HCT116 (cell line): ENCODE measurements at regions not wholly inside any gene's neighbourhood (a gene's known extent, or its start where the extent isn't known, plus 50 kb on each side); places are given as distances from the start of the nearest gene placed in this dataset.

Experiments
- ATAC-seq: fragments of 200-7000 bp; cut with Tn5 transposase; 2 replicates; pipeline ENCODE4 v1.9.1; 2020; ENCODE audit warnings: mild to moderate bottlenecking, moderate library complexity
- BruUV-seq: library from RNA; stranded (reverse); fragments of 400-500 nt; replicated peaks from 2 replicates; lab custom pipeline; 2021; lab: Mats Ljungman, UMichigan
- CTCF ChIA-PET: fragments of 300-600 bp; sonication (Branson Sonifier 250); formaldehyde crosslinking; loops from one replicate; lab custom pipeline; 2021; ENCODE audit warnings: antibody characterized with exemption; lab: Charles Lee
- POLR2A ChIA-PET: fragments of 300-600, 350-600 bp; sonication (Branson Sonifier 250); formaldehyde crosslinking; loops from one replicate; lab custom pipeline; 2021; ENCODE audit warnings: antibody characterized with exemption; lab: Charles Lee
- RAD21 ChIA-PET, 2 experiments: fragments of 300-600 bp; sonication (Branson Sonifier 250); formaldehyde crosslinking; loops; one replicate each; lab custom pipeline; 2023; ENCODE audit warnings: low total read pairs in 2 of 2; ENCODE audit not compliant: uncharacterized antibody in 2 of 2, unreplicated experiment in 2 of 2, low non-redundant PET in 1 of 2; lab: Charles Lee
- DNase-seq: peaks from one replicate; pipeline ENCODE4 v3.0.0-alpha.2; 2010; ENCODE audit warnings: low read depth, low spot score
- H2AFZ ChIP-seq: fragments of 200-600 bp; shearing (Covaris generic), sonication (generic); 2 replicates; pipeline ENCODE4 v1.6.1; 2017; ENCODE audit warnings: low read depth, mixed run types, mixed read lengths, antibody characterized with exemption, low read length; ENCODE audit not compliant: poor library complexity, severe bottlenecking
- H3K27ac ChIP-seq: 2 replicates; pipeline ENCODE4 v1.5.1; 2012; ENCODE audit warnings: low read depth, low read length
- H3K27me3 ChIP-seq: fragments of 200-600 bp; sonication (generic); 2 replicates; pipeline ENCODE4 v1.6.1; 2016; ENCODE audit warnings: mixed run types, low read length, mixed read lengths; ENCODE audit not compliant: insufficient read depth
- H3K36me3 ChIP-seq, 2 experiments: fragments of 200-500 bp in 1 of 2; fragments of 200-600 bp in 1 of 2; sonication (Bioruptor generic) in 1 of 2; sonication (generic) in 1 of 2; 2 replicates each; pipeline versions ENCODE4 v1.5.1 to v1.6.1; 2014 to 2016; ENCODE audit warnings: low read length in 2 of 2, inconsistent platforms in 1 of 2, mixed read lengths in 1 of 2, mixed run types in 1 of 2; ENCODE audit not compliant: insufficient read depth in 2 of 2, control insufficient read depth in 1 of 2
- H3K4me1 ChIP-seq, 2 experiments: fragments of 200-600 bp in 1 of 2; sonication (generic) in 1 of 2; 2 replicates each; pipeline versions ENCODE4 v1.5.1 to v1.6.1; 2012 to 2017; ENCODE audit warnings: low read length in 2 of 2, inconsistent platforms in 1 of 2, mild to moderate bottlenecking in 1 of 2, mixed read lengths in 1 of 2, mixed run types in 1 of 2, moderate library complexity in 1 of 2; ENCODE audit not compliant: insufficient read depth in 2 of 2, control insufficient read depth in 1 of 2
- H3K4me2 ChIP-seq: fragments of 200-600 bp; sonication (generic); 2 replicates; pipeline ENCODE4 v1.6.1; 2017; ENCODE audit warnings: mixed run types, low read length, mixed read lengths
- H3K4me3 ChIP-seq, 2 experiments: fragments of 200-600 bp in 1 of 2; sonication (generic) in 1 of 2; replicated peaks in 1 of 2; 2 replicates each; pipeline ENCODE4 v1.5.1; 2011 to 2016; ENCODE audit warnings: low read length in 2 of 2, control low read depth in 1 of 2, low read depth in 1 of 2, mild to moderate bottlenecking in 1 of 2, mixed read lengths in 1 of 2, mixed run types in 1 of 2
- H3K79me2 ChIP-seq: fragments of 200-600 bp; sonication (generic); 2 replicates; pipeline ENCODE4 v1.6.1; 2017; ENCODE audit warnings: mild to moderate bottlenecking, mixed run types, low read length, moderate library complexity, mixed read lengths; ENCODE audit not compliant: insufficient read depth
- H3K9ac ChIP-seq: fragments of 200-600 bp; sonication (generic); 2 replicates; pipeline ENCODE4 v1.6.1; 2016; ENCODE audit warnings: low read length, mixed read lengths
- H3K9me2 ChIP-seq: fragments of 200-600 bp; sonication (generic), shearing (Covaris generic); 2 replicates; pipeline ENCODE4 v1.6.1; 2017; ENCODE audit warnings: mixed run types, mild to moderate bottlenecking, moderate library complexity; ENCODE audit not compliant: insufficient read depth
- H3K9me3 ChIP-seq, 2 experiments: fragments of 200-500 bp in 1 of 2; fragments of 200-600 bp in 1 of 2; sonication (Bioruptor generic) in 1 of 2; sonication (generic) in 1 of 2; 2 replicates each; pipeline ENCODE4 v1.6.1; 2014 to 2017; ENCODE audit warnings: low read length in 2 of 2, mixed read lengths in 2 of 2, inconsistent platforms in 1 of 2, low read depth in 1 of 2, mild to moderate bottlenecking in 1 of 2, mixed run types in 1 of 2, moderate library complexity in 1 of 2; ENCODE audit not compliant: control insufficient read depth in 1 of 2, insufficient read depth in 1 of 2
- H4K20me1 ChIP-seq: fragments of 200-600 bp; sonication (generic), shearing (Covaris generic); 2 replicates; pipeline ENCODE4 v1.6.1; 2017; ENCODE audit warnings: mixed run types, mild to moderate bottlenecking, moderate library complexity; ENCODE audit not compliant: insufficient read depth
- CEBPB ChIP-seq: IDR thresholded peaks from 2 replicates; pipeline ENCODE4 v1.6.1; 2012; ENCODE audit warnings: low read depth
- ELF1 ChIP-seq: IDR thresholded peaks from 2 replicates; pipeline ENCODE4 v1.6.1; 2012; ENCODE audit warnings: low read depth, borderline replicate concordance
- EZH2 ChIP-seq: fragments of 200-600 bp; sonication (generic); IDR thresholded peaks from 2 replicates; pipeline ENCODE4 v1.6.1; 2017; ENCODE audit warnings: antibody characterized with exemption, mixed run types
- EZH2phosphoT487 ChIP-seq: fragments of 200-600 bp; IDR thresholded peaks from 2 replicates; pipeline ENCODE4 v1.6.1; 2018; ENCODE audit warnings: antibody characterized with exemption, borderline replicate concordance
- JUND ChIP-seq: IDR thresholded peaks from 2 replicates; pipeline ENCODE4 v1.6.1; 2012
- SP1 ChIP-seq: IDR thresholded peaks from 2 replicates; pipeline ENCODE4 v1.6.1; 2012; ENCODE audit warnings: low read depth
- SRF ChIP-seq: IDR thresholded peaks from 2 replicates; pipeline ENCODE4 v1.6.1; 2012; ENCODE audit warnings: low read depth
- TCF7L2 ChIP-seq: IDR thresholded peaks from 2 replicates; pipeline ENCODE4 v1.7.0; 2011; ENCODE audit warnings: borderline replicate concordance, inconsistent platforms; ENCODE audit not compliant: insufficient read depth, insufficient read length; ENCODE audit errors: extremely low read depth
- YY1 ChIP-seq: IDR thresholded peaks from 2 replicates; pipeline ENCODE4 v1.6.1; 2011; ENCODE audit warnings: low read length, low read depth, moderate library complexity, mild to moderate bottlenecking; ENCODE audit not compliant: insufficient replicate concordance; ENCODE audit errors: extremely low read depth
- ZNF274 ChIP-seq: fragments of 200-500 bp; sonication (Bioruptor generic); IDR thresholded peaks from 2 replicates; pipeline ENCODE4 v1.6.1; 2014; ENCODE audit warnings: mild to moderate bottlenecking, low read depth, low read length, inconsistent platforms
- intact Hi-C: fragments of 100-400 bp; cut with micrococcal nuclease; formaldehyde crosslinking; loops from 2 replicates; pipeline ENCODE4 v1.10.0; 2022
- TF ChIP-seq, protein P1 (sequence below): IDR thresholded peaks from 2 replicates; pipeline ENCODE4 v1.6.1; 2012
- TF ChIP-seq, protein P2 (sequence below): IDR thresholded peaks from 2 replicates; pipeline ENCODE4 v1.6.1; 2012
- TF ChIP-seq, protein P3 (sequence below), 3 experiments: fragments of 200-600 bp in 1 of 3; sonication (generic) in 1 of 3; IDR thresholded peaks in 2 of 3; conservative IDR thresholded peaks in 1 of 3; 2 replicates each; pipeline ENCODE4 v1.5.1; 2012 to 2017; ENCODE audit warnings: low read depth in 2 of 3, low read length in 2 of 3, antibody characterized with exemption in 1 of 3, borderline replicate concordance in 1 of 3, control low read depth in 1 of 3, mild to moderate bottlenecking in 1 of 3, mixed read lengths in 1 of 3, mixed run types in 1 of 3, moderate library complexity in 1 of 3; ENCODE audit not compliant: insufficient read depth in 1 of 3
- TF ChIP-seq, protein P4 (sequence below): IDR thresholded peaks from 2 replicates; pipeline ENCODE4 v1.6.1; 2012; ENCODE audit warnings: low read depth

DNA sequence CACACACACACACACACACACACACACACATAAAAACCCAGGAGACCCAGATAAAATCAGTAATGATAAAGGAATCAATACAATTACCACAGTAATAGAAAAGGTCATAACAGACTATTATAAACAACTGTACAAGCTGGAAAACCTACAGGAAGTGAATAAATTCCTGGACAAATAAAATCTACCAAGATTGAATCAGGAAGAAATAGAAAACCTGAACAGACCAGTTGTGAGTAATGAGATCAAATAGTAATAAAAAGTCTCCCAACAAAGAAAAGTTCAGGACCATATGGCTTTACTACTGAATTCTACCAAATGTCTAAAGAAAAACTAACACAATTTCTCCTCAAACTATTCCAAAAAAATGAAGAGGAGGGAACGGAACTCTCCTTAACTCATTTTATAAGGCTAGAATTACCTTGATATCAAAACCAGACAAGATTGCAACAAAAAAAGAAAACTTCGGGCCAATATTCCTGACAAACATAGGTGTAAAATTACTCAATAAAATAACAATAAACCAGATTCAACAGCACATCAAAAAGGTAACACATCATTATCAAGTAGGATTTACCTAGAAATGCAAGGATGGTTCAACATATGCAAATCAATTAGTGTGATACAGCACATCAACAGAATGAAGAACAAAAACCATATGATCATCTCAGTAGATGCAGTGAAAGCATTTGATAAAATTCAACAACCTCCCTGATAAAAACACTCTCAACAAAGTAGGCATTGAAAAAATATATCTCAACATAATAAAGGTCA is 325.2 kb upstream of the POU5F2 start:
- intact Hi-C loops = no loop called here
- DNase-seq = no peak
- H3K36me3 ChIP-seq = no peaks in the 10 kb centered on the region
- no peak overlapping the region for H3K9ac ChIP-seq
- ATAC-seq = no peak
- H3K4me2 ChIP-seq = no peak overlapping the region
- H3K4me3 ChIP-seq = no peak overlapping the region
- no peaks in the 10 kb centered on the region for H3K4me1 ChIP-seq
- H3K9me2 ChIP-seq = no peaks in the 10 kb centered on the region
- no peaks in the 10 kb centered on the region for H4K20me1 ChIP-seq
- H3K27me3 ChIP-seq = no peaks in the 10 kb centered on the region
- BruUV-seq = no TSS peak
- TF ChIP-seq, protein P1, sequence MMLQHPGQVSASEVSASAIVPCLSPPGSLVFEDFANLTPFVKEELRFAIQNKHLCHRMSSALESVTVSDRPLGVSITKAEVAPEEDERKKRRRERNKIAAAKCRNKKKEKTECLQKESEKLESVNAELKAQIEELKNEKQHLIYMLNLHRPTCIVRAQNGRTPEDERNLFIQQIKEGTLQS = no peak
- TF ChIP-seq YY1 (no peak), SP1 (no peak), ZNF274 (no peak), ELF1 (no peak), TCF7L2 (no peak), EZH2phosphoT487 (no peak), EZH2 (no peak), JUND (no peak), SRF (no peak), CEBPB (no peak)
- TF ChIP-seq, protein P2, sequence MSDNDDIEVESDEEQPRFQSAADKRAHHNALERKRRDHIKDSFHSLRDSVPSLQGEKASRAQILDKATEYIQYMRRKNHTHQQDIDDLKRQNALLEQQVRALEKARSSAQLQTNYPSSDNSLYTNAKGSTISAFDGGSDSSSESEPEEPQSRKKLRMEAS = no peak
- TF ChIP-seq, protein P3, sequence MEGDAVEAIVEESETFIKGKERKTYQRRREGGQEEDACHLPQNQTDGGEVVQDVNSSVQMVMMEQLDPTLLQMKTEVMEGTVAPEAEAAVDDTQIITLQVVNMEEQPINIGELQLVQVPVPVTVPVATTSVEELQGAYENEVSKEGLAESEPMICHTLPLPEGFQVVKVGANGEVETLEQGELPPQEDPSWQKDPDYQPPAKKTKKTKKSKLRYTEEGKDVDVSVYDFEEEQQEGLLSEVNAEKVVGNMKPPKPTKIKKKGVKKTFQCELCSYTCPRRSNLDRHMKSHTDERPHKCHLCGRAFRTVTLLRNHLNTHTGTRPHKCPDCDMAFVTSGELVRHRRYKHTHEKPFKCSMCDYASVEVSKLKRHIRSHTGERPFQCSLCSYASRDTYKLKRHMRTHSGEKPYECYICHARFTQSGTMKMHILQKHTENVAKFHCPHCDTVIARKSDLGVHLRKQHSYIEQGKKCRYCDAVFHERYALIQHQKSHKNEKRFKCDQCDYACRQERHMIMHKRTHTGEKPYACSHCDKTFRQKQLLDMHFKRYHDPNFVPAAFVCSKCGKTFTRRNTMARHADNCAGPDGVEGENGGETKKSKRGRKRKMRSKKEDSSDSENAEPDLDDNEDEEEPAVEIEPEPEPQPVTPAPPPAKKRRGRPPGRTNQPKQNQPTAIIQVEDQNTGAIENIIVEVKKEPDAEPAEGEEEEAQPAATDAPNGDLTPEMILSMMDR (IDR thresholded peaks at IDR 0.05 in 2 of 3, conservative IDR thresholded peaks at IDR 0.05 in 1 of 3; ENCODE audit: borderline replicate concordance in 1 of 3, insufficient read depth in 1 of 3, low read depth in 2 of 3, low read length in 2 of 3) = no peak
- TF ChIP-seq, protein P4, sequence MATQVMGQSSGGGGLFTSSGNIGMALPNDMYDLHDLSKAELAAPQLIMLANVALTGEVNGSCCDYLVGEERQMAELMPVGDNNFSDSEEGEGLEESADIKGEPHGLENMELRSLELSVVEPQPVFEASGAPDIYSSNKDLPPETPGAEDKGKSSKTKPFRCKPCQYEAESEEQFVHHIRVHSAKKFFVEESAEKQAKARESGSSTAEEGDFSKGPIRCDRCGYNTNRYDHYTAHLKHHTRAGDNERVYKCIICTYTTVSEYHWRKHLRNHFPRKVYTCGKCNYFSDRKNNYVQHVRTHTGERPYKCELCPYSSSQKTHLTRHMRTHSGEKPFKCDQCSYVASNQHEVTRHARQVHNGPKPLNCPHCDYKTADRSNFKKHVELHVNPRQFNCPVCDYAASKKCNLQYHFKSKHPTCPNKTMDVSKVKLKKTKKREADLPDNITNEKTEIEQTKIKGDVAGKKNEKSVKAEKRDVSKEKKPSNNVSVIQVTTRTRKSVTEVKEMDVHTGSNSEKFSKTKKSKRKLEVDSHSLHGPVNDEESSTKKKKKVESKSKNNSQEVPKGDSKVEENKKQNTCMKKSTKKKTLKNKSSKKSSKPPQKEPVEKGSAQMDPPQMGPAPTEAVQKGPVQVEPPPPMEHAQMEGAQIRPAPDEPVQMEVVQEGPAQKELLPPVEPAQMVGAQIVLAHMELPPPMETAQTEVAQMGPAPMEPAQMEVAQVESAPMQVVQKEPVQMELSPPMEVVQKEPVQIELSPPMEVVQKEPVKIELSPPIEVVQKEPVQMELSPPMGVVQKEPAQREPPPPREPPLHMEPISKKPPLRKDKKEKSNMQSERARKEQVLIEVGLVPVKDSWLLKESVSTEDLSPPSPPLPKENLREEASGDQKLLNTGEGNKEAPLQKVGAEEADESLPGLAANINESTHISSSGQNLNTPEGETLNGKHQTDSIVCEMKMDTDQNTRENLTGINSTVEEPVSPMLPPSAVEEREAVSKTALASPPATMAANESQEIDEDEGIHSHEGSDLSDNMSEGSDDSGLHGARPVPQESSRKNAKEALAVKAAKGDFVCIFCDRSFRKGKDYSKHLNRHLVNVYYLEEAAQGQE = no peak
- no peak overlapping the region for H3K27ac ChIP-seq
- POLR2A ChIA-PET = no interaction called here
- CTCF ChIA-PET = no interaction called here
- peaks cover 4% of the 10 kb centered on the region; the same call in 1 of the 2 replicates for H3K79me2 ChIP-seq
- no peak overlapping the region for H2AFZ ChIP-seq
- H3K9me3 ChIP-seq = peaks cover 7% of the 10 kb centered on the region in 2 experiments; a peak in 2 of 4 replicates
- RAD21 ChIA-PET = no interaction called here
